Prostate gland (tissue), 2 donors: ENCODE measurements at regions not wholly inside any gene's neighbourhood (a gene's known extent, or its start where the extent isn't known, plus 50 kb on each side); places are given as distances from the start of the nearest gene placed in this dataset.

Experiments used
- DNase-seq: peaks from one replicate; pipeline ENCODE4 v3.0.0-alpha.2; 2019; ENCODE audit warnings: low spot score
- H3K27ac ChIP-seq, 2 donors: fragments of 200-600 bp; sonication (generic); 2 replicates each; pipeline ENCODE4 v1.5.1; 2017 to 2019
- H3K27me3 ChIP-seq: fragments of 200-600 bp; sonication (generic); replicated peaks from 2 replicates; pipeline ENCODE4 v1.5.1; 2019; ENCODE audit not compliant: insufficient read depth
- H3K36me3 ChIP-seq, 2 donors: fragments of 200-600 bp; sonication (generic); 1 replicate in 1 of 2; 2 replicates in 1 of 2; pipeline versions ENCODE4 v1.5.1 to v1.8.1; 2017 to 2019
- H3K4me1 ChIP-seq: fragments of 200-600 bp; sonication (generic); replicated peaks from 2 replicates; pipeline ENCODE4 v1.5.1; 2019
- H3K4me3 ChIP-seq, 2 donors: fragments of 200-600 bp; sonication (generic); 2 replicates each; pipeline ENCODE4 v1.5.1; 2017 to 2019
- H3K9me3 ChIP-seq: fragments of 200-600 bp; sonication (generic); 2 replicates; pipeline ENCODE4 v1.5.1; 2017
- POLR2A ChIP-seq: fragments of 450-650 bp; IDR thresholded peaks from one replicate; pipeline ENCODE4 v1.6.1; 2016; ENCODE audit warnings: antibody characterized with exemption, mild to moderate bottlenecking
- POLR2AphosphoS5 ChIP-seq: sonication (generic); formaldehyde crosslinking; IDR thresholded peaks from one replicate; pipeline ENCODE4 v1.6.1; 2017; ENCODE audit warnings: antibody characterized with exemption
- WGBS: methylation state at CpG from one replicate; pipeline ENCODE4 v1.1.5; 2018; 5-methylcytosine and 5-hydroxymethylcytosine counted together
- intact Hi-C: fragments of 100-400 bp; cut with DNase I; formaldehyde crosslinking; loops from one replicate; pipeline ENCODE4 v1.14.2; 2022
- TF ChIP-seq, protein P1 (sequence below), 4 experiments: fragments of 200-600 bp in 2 of 4; fragments of 450-650 bp in 2 of 4; sonication (generic) in 2 of 4; IDR thresholded peaks; 1 replicate in 3 of 4; 2 replicates in 1 of 4; pipeline ENCODE4 v1.5.1; 2016 to 2019; ENCODE audit warnings: antibody characterized with exemption in 4 of 4, mild to moderate bottlenecking in 2 of 4, moderate library complexity in 2 of 4

DNA sequence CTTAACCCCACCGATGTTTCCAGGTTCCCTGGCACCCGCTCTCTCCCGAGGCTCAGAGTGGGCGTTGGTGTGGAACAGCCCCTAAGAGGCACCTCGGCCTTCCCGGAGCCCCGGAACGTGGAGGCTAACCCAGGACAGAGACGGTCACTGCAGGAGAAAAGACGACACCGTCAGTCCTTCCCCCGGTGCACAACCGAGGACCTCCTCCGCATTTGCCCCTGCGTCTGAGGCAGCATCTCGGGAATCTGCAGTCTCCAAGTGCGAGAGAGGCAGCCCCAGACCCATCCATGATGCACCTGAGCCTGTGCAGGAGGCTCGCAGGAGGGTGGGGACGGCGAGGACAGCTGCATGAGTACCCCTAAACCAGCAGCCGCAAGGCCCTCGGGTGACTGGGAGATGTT is 204.9 kb upstream of the SALL3 start:
- Histone ChIP-seq H3K27ac (no peak overlapping the region), H3K9me3 (no peaks in the 10 kb centered on the region), H3K4me1 (no peaks in the 10 kb centered on the region), H3K4me3 (no peak overlapping the region), H3K27me3 (no peaks in the 10 kb centered on the region), H3K36me3 (no peaks in the 10 kb centered on the region)
- DNase-seq = no peak
- no peak for TF ChIP-seq POLR2A
- TF ChIP-seq, protein P1, sequence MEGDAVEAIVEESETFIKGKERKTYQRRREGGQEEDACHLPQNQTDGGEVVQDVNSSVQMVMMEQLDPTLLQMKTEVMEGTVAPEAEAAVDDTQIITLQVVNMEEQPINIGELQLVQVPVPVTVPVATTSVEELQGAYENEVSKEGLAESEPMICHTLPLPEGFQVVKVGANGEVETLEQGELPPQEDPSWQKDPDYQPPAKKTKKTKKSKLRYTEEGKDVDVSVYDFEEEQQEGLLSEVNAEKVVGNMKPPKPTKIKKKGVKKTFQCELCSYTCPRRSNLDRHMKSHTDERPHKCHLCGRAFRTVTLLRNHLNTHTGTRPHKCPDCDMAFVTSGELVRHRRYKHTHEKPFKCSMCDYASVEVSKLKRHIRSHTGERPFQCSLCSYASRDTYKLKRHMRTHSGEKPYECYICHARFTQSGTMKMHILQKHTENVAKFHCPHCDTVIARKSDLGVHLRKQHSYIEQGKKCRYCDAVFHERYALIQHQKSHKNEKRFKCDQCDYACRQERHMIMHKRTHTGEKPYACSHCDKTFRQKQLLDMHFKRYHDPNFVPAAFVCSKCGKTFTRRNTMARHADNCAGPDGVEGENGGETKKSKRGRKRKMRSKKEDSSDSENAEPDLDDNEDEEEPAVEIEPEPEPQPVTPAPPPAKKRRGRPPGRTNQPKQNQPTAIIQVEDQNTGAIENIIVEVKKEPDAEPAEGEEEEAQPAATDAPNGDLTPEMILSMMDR (IDR thresholded peaks at IDR 0.05) = no peak
- TF ChIP-seq POLR2AphosphoS5 = no peak
- WGBS = 94% methylated on average over 22 of the region's 22 CpGs
- intact Hi-C loops = no loop called here

DNA sequence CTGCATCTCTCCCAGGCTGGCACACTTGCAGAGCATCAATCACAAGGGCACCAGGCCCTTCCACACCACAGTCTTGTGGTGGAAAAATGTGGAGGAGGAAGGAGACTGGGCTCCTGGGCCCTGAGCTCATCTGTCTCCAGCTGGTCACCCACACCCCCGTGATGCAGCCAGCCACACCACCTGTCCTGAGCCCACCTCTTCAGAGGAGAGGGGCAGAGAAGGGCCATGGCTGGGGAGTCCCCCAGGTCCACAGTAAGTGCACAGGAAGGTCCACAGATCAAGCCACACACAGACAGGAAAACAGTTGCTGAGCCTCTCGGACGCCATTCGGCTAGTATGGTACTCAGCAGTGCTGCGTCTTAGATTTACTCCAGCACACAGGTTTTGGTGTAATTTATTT is 203.5 kb upstream of the SALL3 start:
- DNase-seq = no peak
- Histone ChIP-seq H3K27ac (no peak overlapping the region), H3K4me3 (no peak overlapping the region), H3K4me1 (no peaks in the 10 kb centered on the region), H3K9me3 (no peaks in the 10 kb centered on the region), H3K36me3 (no peaks in the 10 kb centered on the region), H3K27me3 (no peaks in the 10 kb centered on the region)
- WGBS = 94% methylated on average over 5 of the region's 5 CpGs
- TF ChIP-seq, protein P1 (IDR thresholded peaks at IDR 0.05) = no peak
- TF ChIP-seq POLR2A (no peak), POLR2AphosphoS5 (no peak)
- intact Hi-C loops = no loop called here

DNA sequence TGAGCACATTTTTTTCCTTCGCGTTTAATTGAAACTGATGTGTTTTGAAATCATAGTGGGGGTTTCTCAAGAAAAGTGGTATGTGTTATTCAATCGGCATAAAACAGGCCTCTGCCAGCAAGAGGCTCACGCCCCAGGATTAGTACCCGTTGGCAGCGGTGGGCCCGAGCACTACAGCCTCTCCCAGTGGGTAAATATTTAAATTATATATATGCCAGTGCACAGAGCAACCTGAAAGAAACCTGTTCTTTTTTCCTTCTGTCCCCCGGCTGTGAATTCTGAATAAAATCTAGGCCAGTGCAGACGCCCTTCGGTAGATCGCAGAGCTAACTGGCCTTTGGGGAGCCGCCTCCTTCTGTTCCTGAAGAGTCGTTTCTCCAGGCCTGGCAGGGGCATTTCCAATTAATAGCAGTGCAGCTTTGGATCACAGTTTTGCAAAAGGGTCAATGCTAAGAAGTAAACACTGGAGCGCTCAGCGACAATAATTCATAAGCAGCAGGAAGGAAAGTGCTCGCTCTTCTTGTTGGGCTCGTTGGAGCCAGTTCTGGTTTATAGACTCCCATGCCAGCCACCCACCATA is 202.8 kb upstream of the SALL3 start:
- TF ChIP-seq, protein P1 (IDR thresholded peaks at IDR 0.05) = peak in 1 of 4 experiments; percentile 20
- TF ChIP-seq POLR2AphosphoS5 (peak; percentile 25), POLR2A (no peak)
- intact Hi-C loops = no loop called here
- Histone ChIP-seq H3K4me1 (no peaks in the 10 kb centered on the region), H3K36me3 (no peaks in the 10 kb centered on the region), H3K4me3 (no peak overlapping the region), H3K9me3 (no peaks in the 10 kb centered on the region), H3K27me3 (no peaks in the 10 kb centered on the region), H3K27ac (no peak overlapping the region)
- 37% methylated on average over 17 of the region's 17 CpGs for WGBS
- DNase-seq = peak; percentile 28

DNA sequence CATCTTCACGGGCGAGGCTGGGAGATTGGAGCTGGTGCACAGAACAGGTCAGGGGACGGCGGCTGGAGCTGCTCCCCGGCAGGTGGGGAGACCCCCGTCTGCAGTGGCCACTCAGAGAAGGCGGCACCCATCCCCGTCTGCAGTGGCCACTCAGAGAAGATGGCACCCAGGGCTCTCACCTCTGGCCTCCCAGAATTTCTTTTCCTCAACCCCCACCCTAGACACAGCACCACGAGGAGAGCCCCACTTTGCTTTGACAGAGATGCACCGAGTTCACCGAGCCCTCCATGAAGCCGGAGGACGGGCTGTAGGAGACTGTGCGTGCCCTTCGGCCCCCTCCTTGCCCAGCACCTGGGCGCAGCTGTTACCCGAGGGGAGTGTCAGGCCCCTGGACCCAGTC is 201.6 kb upstream of the SALL3 start:
- no peak for TF ChIP-seq POLR2AphosphoS5
- TF ChIP-seq, protein P1 (IDR thresholded peaks at IDR 0.05) = no peak
- TF ChIP-seq POLR2A = no peak
- 93% methylated on average over 17 of the region's 17 CpGs for WGBS

DNA sequence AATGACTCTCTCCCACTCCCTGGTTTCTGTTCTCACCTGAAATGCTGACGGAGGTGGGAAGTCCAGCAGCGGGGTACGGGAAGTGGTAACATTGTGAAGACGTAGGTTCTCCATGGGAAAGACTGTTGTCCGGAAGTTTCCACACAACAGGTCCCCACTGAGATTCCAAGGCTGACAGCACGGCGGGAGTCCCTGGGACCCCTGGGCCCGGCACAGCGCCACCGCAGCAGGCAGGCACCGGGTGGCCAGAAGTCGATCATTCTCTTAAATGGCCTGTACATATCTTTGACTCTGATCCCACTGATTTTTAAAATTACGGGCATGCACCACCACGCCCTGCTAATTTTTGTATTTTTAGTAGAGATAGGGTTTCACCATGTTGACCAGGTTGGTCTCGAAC is 201.0 kb upstream of the SALL3 start:
- no peaks in the 10 kb centered on the region for H3K36me3 ChIP-seq
- 94% methylated on average over 15 of the region's 15 CpGs for WGBS
- no peak overlapping the region for H3K27ac ChIP-seq
- no peak overlapping the region for H3K4me3 ChIP-seq
- intact Hi-C loops = no loop called here
- no peaks in the 10 kb centered on the region for H3K27me3 ChIP-seq
- no peaks in the 10 kb centered on the region for H3K4me1 ChIP-seq
- H3K9me3 ChIP-seq = no peaks in the 10 kb centered on the region
- no peak for DNase-seq
- TF ChIP-seq POLR2AphosphoS5 (no peak), POLR2A (no peak)
- TF ChIP-seq, protein P1 (IDR thresholded peaks at IDR 0.05) = no peak

More for the DNA sequence above, 201.6 kb upstream of the SALL3 start:
- H3K36me3 ChIP-seq = no peaks in the 10 kb centered on the region
- intact Hi-C loops = no loop called here
- no peaks in the 10 kb centered on the region for H3K27me3 ChIP-seq
- no peaks in the 10 kb centered on the region for H3K4me1 ChIP-seq
- H3K4me3 ChIP-seq = no peak overlapping the region
- no peak for DNase-seq
- H3K27ac ChIP-seq = no peak overlapping the region
- no peaks in the 10 kb centered on the region for H3K9me3 ChIP-seq
